ENCODE measurements at regions not wholly inside any gene's neighbourhood (a gene's known extent, or its start where the extent isn't known, plus 50 kb on each side); places are given as distances from the start of the nearest gene placed in this dataset.
"Not testable (repeated sequence)": the region's sequence is repeated elsewhere in the genome, so short reads cannot be mapped to it uniquely, and the experiment has no call there.

GRCh38 chr7:48837266-48837665 is 87.1 kb upstream of the CDC14C start:
- no peaks in the 10 kb centered on the region for H3K27me3 Mint-ChIP-seq (ENCODE audit: unreplicated experiment)
- no peak overlapping the region for H3K27ac Mint-ChIP-seq (ENCODE audit: unreplicated experiment)
- H3K4me1 Mint-ChIP-seq (ENCODE audit: low read depth, unreplicated experiment), result no peaks in the 10 kb centered on the region
- no peak overlapping the region for H3K4me3 Mint-ChIP-seq (ENCODE audit: unreplicated experiment)
- H3K9me3 Mint-ChIP-seq (ENCODE audit: unreplicated experiment), result no peaks in the 10 kb centered on the region
- TF ChIP-seq, protein P1, sequence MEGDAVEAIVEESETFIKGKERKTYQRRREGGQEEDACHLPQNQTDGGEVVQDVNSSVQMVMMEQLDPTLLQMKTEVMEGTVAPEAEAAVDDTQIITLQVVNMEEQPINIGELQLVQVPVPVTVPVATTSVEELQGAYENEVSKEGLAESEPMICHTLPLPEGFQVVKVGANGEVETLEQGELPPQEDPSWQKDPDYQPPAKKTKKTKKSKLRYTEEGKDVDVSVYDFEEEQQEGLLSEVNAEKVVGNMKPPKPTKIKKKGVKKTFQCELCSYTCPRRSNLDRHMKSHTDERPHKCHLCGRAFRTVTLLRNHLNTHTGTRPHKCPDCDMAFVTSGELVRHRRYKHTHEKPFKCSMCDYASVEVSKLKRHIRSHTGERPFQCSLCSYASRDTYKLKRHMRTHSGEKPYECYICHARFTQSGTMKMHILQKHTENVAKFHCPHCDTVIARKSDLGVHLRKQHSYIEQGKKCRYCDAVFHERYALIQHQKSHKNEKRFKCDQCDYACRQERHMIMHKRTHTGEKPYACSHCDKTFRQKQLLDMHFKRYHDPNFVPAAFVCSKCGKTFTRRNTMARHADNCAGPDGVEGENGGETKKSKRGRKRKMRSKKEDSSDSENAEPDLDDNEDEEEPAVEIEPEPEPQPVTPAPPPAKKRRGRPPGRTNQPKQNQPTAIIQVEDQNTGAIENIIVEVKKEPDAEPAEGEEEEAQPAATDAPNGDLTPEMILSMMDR (IDR thresholded peaks at IDR 0.05; ENCODE audit: partially characterized antibody, unreplicated experiment), result no peak
- no peak for DNase-seq
- no peaks in the 10 kb centered on the region for H3K36me3 Mint-ChIP-seq (ENCODE audit: unreplicated experiment)

DNA sequence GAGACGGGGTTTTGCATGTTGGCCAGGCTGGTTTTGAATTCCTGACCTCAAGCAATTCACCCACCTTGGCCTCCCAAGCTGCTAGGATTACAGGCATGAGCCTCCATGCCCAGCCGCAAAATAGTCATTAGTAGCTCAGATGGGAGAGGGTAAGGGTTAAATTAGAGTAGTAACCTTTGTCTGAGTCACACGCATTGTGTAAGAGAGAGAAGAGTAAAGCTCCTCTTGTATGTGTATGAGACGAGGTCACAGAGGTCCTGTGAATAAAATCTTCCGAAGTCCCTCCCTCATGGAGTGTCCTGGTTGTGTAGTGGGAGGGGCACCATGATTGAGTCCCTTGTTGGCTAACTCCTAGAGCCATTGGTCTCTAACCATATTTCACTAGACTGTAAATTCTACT is 85.2 kb upstream of the CDC14C start:
- Mint-ChIP-seq H3K36me3 (ENCODE audit: unreplicated experiment) (no peaks in the 10 kb centered on the region), H3K9me3 (ENCODE audit: unreplicated experiment) (no peaks in the 10 kb centered on the region), H3K4me3 (ENCODE audit: unreplicated experiment) (no peak overlapping the region), H3K4me1 (ENCODE audit: low read depth, unreplicated experiment) (no peaks in the 10 kb centered on the region), H3K27ac (ENCODE audit: unreplicated experiment) (no peak overlapping the region), H3K27me3 (ENCODE audit: unreplicated experiment) (peaks cover 2% of the 10 kb centered on the region)
- DNase-seq, result no peak
- TF ChIP-seq, protein P1 (IDR thresholded peaks at IDR 0.05; ENCODE audit: partially characterized antibody, unreplicated experiment), result no peak

- TF ChIP-seq, protein P1 (IDR thresholded peaks at IDR 0.05; ENCODE audit: partially characterized antibody, unreplicated experiment), result no peak
- no peaks in the 10 kb centered on the region for H3K9me3 Mint-ChIP-seq (ENCODE audit: unreplicated experiment)
- no peak overlapping the region for H3K27ac Mint-ChIP-seq (ENCODE audit: unreplicated experiment)
- H3K36me3 Mint-ChIP-seq (ENCODE audit: unreplicated experiment), result peaks cover 5% of the 10 kb centered on the region
- DNase-seq, result no peak
- H3K4me1 Mint-ChIP-seq (ENCODE audit: low read depth, unreplicated experiment), result no peaks in the 10 kb centered on the region
- no peak overlapping the region for H3K4me3 Mint-ChIP-seq (ENCODE audit: unreplicated experiment)
- H3K27me3 Mint-ChIP-seq (ENCODE audit: unreplicated experiment), result peaks cover 2% of the 10 kb centered on the region
Measured at GRCh38 chr7:48841739-48842138, 82.6 kb upstream of the CDC14C start.

DNA sequence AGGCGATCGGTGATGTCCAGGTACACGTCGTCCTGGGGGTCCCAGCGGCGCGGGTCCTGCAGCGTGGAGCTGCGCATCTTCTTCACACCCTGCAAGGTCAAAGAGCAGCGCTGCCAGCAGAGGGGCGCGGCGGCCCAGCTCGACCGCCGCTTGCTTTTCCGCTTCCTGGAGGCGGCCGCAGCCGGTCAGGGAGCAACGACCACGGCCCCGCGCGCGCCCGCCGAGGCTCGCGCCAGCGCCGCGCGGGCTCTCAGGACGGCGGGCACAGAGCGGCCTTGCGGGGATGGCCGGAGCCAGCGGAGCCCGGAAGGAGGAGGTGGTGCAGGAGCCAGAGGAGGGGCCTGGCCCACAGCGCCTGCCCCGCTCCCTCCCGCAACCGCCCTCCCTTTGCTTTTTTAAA is 76.4 kb upstream of the CDC14C start:
- Mint-ChIP-seq H3K27me3 (ENCODE audit: unreplicated experiment) (no peaks in the 10 kb centered on the region), H3K4me3 (ENCODE audit: unreplicated experiment) (no peak overlapping the region), H3K36me3 (ENCODE audit: unreplicated experiment) (peaks cover 5% of the 10 kb centered on the region), H3K4me1 (ENCODE audit: low read depth, unreplicated experiment) (no peaks in the 10 kb centered on the region), H3K27ac (ENCODE audit: unreplicated experiment) (no peak overlapping the region), H3K9me3 (ENCODE audit: unreplicated experiment) (no peaks in the 10 kb centered on the region)
- DNase-seq, result no peak
- TF ChIP-seq, protein P1 (IDR thresholded peaks at IDR 0.05; ENCODE audit: partially characterized antibody, unreplicated experiment), result no peak

- not testable (repeated sequence) for H3K4me1 Mint-ChIP-seq (ENCODE audit: low read depth, unreplicated experiment); H3K27ac Mint-ChIP-seq (ENCODE audit: unreplicated experiment); H3K4me3 Mint-ChIP-seq (ENCODE audit: unreplicated experiment); H3K9me3 Mint-ChIP-seq (ENCODE audit: unreplicated experiment); DNase-seq; H3K36me3 Mint-ChIP-seq (ENCODE audit: unreplicated experiment); H3K27me3 Mint-ChIP-seq (ENCODE audit: unreplicated experiment)
Measured at GRCh38 chr7:48860447-48860846, 63.9 kb upstream of the CDC14C start.

GRCh38 chr7:48868916-48869315 is 55.4 kb upstream of the CDC14C start:
- Mint-ChIP-seq H3K4me1 (ENCODE audit: low read depth, unreplicated experiment) (no peaks in the 10 kb centered on the region), H3K36me3 (ENCODE audit: unreplicated experiment) (no peaks in the 10 kb centered on the region), H3K9me3 (ENCODE audit: unreplicated experiment) (no peaks in the 10 kb centered on the region), H3K4me3 (ENCODE audit: unreplicated experiment) (no peak overlapping the region), H3K27me3 (ENCODE audit: unreplicated experiment) (no peaks in the 10 kb centered on the region), H3K27ac (ENCODE audit: unreplicated experiment) (no peak overlapping the region)
- TF ChIP-seq, protein P1 (IDR thresholded peaks at IDR 0.05; ENCODE audit: partially characterized antibody, unreplicated experiment), result no peak
- DNase-seq, result no peak

Measured in glutamatergic neuron (in vitro differentiated cells).